Fibroblast of gingiva (primary cell): ENCODE measurements at regions not wholly inside any gene's neighbourhood (a gene's known extent, or its start where the extent isn't known, plus 50 kb on each side); places are given as distances from the start of the nearest gene placed in this dataset.

ENCODE experiments used
- DNase-seq: peaks from one replicate; pipeline ENCODE4 v3.0.0-alpha.2; 2011; ENCODE audit warnings: low read depth

GRCh38 chr2:147792966-147793617 is 51.7 kb upstream of the ACVR2A start:
- no peak for DNase-seq

DNA sequence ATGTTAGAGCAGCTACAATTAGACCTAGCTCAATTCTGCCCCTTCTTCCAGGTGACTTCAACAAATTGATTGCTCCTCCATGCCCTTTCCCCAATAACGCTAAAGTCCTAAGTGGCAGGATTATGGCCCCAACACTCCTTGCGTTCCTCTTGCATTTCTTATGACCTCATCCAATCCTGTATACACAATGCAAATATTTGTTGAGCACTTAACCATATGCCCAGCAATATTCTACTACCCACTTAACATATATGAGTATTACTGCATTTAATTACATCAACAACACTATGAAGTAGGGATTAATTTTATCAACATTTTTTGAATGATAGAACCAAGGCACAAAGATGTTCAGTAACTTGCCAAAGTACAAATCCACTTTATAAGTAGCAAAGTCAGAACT is 54.2 kb upstream of the ACVR2A start:
- no peak for DNase-seq

DNA sequence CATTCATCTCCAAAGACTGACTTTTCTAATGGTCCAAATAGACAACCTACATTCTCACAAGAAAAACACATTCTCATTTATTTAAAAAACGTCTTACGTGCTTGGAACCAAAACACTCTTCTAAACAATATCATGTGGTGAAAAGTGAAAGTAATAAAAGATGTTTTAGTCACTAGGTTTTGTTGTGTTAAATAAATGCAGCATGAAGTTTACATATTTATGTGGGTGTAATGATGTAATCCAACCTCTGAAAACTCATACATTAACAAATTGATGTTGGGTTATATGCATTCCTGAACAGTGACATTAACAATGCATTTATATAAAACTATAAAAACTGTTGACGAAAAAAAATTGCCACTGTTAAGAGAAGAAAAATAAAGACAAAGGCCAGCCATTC is 55.1 kb upstream of the ACVR2A start:
- peak; percentile 41 for DNase-seq

GRCh38 chr2:147789287-147789686 is 55.5 kb upstream of the ACVR2A start:
- no peak for DNase-seq

DNA sequence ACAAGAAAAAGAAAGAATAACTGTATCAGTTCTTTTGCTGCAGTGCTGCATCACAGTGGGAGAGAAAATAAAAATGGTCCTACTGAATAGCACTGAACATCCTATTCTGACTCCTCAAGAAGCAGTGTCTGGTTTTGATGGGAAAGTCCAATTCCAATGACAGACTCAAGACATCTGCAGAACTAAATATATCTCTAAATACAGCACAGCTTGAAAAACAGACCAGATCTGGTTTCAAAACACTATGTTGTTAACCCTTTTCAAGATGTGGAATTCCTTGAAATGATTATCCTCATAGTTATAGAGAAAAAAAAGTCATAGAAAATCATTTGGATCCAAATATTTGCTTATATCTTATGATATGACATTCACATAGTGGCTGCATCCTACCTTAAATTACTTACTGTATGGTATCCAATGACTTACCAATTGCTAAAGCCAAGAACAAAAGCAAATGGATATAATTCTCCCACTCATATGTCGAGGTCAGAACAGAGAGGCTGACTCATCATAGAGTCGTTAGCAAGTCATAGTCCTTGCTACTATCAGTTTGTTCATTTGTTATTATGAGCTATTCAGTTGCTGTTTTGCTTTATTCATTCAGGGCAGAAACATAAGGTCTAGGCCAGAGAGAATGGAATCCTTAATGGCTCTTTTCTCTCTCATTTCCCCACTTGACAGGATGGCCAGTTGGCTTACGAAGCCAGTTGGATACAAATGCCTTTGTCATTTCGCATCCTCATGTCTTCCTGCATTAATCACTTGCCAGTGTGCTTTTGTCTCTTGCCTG is 62.5 kb upstream of the ACVR2A start:
- DNase-seq: peak; percentile 30

GRCh38 chr2:147779440-147779839 is 65.4 kb upstream of the ACVR2A start:
- no peak for DNase-seq

GRCh38 chr2:147777394-147777793 is 67.4 kb upstream of the ACVR2A start:
- DNase-seq: no peak

- DNase-seq: no peak
Measured at GRCh38 chr2:147774805-147775204, 70.0 kb upstream of the ACVR2A start.

- no peak for DNase-seq
Measured at GRCh38 chr2:147773479-147773878, 71.3 kb upstream of the ACVR2A start.

GRCh38 chr2:147772781-147773180 is 72.0 kb upstream of the ACVR2A start:
- DNase-seq: no peak

DNA sequence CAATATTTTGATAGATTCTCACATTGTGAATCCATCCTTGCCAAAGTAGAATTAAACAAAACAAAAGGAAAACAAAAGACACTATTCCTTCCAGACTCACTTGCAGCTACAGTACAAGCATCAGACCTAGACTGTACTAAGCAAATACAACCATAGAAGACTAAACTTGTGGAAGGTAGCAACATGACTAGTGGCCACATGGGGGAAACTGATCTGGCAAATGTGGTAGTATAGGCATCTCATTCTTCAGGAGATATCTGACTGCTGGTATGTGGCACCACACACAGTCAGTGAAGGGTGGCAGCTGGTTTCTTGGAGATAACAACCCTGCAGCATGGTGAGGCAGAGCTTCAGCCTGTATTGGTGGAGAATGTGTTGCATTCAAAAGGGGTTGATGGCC is 81.0 kb upstream of the ACVR2A start:
- no peak for DNase-seq

GRCh38 chr2:147760984-147761383 is 83.8 kb upstream of the ACVR2A start:
- no peak for DNase-seq

- no peak for DNase-seq
Measured at GRCh38 chr2:147759536-147759935, 85.3 kb upstream of the ACVR2A start.

DNA sequence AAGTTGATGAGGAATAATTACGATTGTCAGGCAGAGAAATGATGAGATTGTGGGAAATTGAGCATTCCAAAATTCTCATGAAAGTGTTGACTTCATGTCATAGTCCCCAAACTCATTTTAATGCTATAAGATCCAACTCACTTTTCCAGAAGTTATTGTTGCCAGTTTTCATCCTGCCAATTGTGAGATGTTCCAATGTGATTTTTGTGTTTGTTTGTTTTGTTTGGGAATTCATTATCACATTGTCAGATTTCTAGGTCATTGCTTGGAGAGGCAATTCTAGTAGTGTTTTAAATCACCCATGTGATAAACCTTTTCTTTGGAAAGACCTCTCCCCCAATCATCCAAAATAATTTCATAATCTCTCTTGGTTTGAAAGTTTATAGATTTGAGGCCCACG is 86.0 kb upstream of the ACVR2A start:
- DNase-seq: no peak

- DNase-seq: no peak
Measured at GRCh38 chr2:147756069-147756468, 88.8 kb upstream of the ACVR2A start.

DNA sequence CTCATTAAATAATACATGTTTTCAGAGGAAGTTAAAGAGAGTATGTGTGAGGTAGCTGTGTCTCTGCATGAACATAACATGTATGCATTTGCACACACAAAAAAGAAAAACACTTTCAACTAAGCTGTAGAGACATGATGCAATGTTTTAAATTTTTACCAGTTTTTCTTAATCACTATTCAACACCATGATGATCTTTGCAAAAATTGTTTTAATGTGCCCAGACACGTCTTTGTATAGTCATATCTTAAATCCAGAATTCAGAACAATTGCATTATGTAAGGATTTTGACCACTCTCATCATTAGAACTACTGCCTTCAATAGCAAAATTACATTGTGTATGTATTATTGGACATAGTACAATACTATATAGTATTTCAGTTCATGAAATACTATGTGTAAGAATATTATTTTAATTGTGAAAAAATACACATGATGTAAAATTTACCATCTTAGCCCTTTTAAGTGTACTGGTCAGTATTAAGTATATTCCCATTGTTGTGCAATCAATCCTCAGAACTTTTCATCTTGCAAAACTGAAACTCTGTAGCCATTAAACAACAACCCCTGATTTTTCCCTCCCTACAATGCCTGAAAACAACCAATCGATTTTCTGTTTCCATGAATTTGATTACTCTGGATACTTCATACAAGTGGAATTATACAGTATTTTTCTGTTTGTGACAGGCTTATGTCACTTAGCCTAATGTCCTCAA is 104.5 kb upstream of the ACVR2A start:
- DNase-seq: no peak

GRCh38 chr2:147739508-147739907 is 105.3 kb upstream of the ACVR2A start:
- no peak for DNase-seq

- peak; percentile 22 for DNase-seq
Measured at GRCh38 chr2:147718831-147719230, 126.0 kb upstream of the ACVR2A start.

- DNase-seq: no peak
Measured at GRCh38 chr2:147716906-147717305, 127.9 kb upstream of the ACVR2A start.

GRCh38 chr2:147715807-147716206 is 129.0 kb upstream of the ACVR2A start:
- DNase-seq: no peak

- DNase-seq: no peak
Measured at GRCh38 chr2:147714582-147714981, 130.2 kb upstream of the ACVR2A start.

DNA sequence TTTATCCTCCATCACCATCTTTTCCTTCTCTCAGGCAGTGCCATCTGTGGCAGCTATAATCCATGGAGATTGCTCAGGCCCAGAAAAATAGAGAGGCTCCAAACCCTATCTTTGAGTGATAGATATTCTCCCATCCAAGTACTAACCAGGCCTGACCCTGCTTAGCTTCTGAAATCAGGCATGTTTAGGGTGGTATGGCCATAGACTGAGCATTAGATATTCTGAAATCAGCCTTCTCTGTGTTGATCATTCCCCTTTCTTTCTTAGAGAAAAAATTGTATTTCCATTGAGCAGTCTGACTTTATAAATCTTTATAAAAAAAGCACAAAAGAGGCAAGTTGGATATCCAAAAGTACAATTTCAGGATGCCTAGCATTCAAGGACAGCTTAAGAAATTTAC is 131.5 kb upstream of the ACVR2A start:
- no peak for DNase-seq

- no peak for DNase-seq
Measured at GRCh38 chr2:147712051-147712450, 132.8 kb upstream of the ACVR2A start.
